Astrocyte of the spinal cord (primary cell): ENCODE measurements at regions not wholly inside any gene's neighbourhood (a gene's known extent, or its start where the extent isn't known, plus 50 kb on each side); places are given as distances from the start of the nearest gene placed in this dataset.

Experiments used
- DNase-seq: peaks from one replicate; pipeline ENCODE4 v3.0.0; 2011; ENCODE audit warnings: low read depth, low spot score
- H3K4me3 ChIP-seq: 2 replicates; pipeline ENCODE4 v1.5.1; 2011; ENCODE audit warnings: low read depth, mild to moderate bottlenecking, low read length, moderate library complexity
- CTCF ChIP-seq: IDR thresholded peaks from 2 replicates; pipeline ENCODE4 v1.5.1; 2012; ENCODE audit warnings: low read depth, mild to moderate bottlenecking, low read length, inconsistent platforms
- in situ Hi-C: cut with HindIII; loops from 2 replicates; pipeline ENCODE4 v1.10.0; 2017; ENCODE audit warnings: low sequenced_read_pairs

- in situ Hi-C loops = no loop called here
- TF ChIP-seq CTCF = no peak
- H3K4me3 ChIP-seq = no peak overlapping the region
- DNase-seq = no peak
Observed at GRCh38 chr9:89953824-89954615, 349.2 kb downstream of the GADD45G start.

GRCh38 chr9:89955144-89955543, 350.3 kb downstream of the GADD45G start:
- in situ Hi-C loops = no loop called here
- TF ChIP-seq CTCF = no peak

DNA sequence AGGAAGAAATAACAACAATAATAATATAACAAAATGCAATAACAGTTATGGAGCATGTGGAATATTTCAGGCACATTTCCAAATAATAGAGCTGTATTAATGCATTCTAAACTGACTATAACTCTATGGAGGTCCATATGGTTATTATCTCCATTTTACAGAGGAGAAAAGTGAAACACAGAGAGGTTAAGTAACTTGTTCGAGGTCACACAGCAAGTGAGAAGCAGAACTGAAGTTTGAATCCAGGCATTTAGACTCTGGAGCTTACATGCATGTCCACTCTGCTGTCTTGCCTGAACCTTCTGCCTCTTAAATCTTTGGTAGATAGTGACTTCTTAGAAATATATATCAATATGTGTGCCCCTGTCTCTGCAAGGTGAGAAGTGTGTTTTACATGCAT, 350.8 kb downstream of the GADD45G start:
- TF ChIP-seq CTCF = no peak
- no peak overlapping the region for H3K4me3 ChIP-seq
- no peak for DNase-seq
- in situ Hi-C loops = no loop called here

More at GRCh38 chr9:89955144-89955543, 350.3 kb downstream of the GADD45G start:
- DNase-seq = no peak
- H3K4me3 ChIP-seq = no peak overlapping the region

DNA sequence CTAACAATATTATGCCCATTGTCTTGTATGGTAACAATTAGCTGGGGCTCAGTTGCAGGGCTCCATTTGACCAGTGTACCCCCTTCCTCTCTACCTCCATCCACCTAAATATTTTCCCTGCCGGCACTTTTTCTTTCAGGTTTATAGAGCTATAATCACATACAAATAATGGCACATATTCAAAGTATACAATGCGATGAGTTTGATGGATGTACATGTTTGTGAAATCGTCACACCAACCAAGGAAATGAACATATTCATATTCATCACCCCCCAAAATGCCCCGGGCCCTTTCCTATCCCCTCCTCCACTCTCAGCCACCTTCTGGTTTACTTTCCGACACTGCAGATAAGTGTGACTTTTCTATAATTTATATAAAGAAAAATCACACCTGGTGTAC, 351.5 kb downstream of the GADD45G start:
- TF ChIP-seq CTCF = no peak
- DNase-seq = no peak
- in situ Hi-C loops = no loop called here
- no peak overlapping the region for H3K4me3 ChIP-seq

DNA sequence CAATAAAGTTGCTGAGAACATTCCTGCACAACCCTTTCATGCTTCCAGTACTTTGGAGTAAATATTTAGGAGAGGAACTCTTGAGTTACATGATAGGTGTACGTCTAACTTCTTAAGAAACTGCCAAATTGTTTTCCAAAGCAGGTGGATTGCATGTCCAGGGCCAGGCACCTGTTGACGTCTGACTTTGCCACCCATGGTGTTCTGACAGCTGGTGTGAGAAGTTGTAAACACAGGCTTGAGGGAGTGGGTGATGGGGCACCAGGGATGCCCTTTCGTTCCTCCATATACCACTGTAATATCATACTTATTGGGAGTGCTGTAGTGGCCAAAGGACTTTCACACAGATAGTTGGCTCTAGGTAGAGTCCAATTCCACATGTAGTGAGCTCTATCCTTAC, 352.1 kb downstream of the GADD45G start:
- H3K4me3 ChIP-seq = no peak overlapping the region
- in situ Hi-C loops = no loop called here
- no peak for DNase-seq
- TF ChIP-seq CTCF = no peak

GRCh38 chr9:89958086-89958485, 353.3 kb downstream of the GADD45G start:
- no peak for DNase-seq
- no peak for TF ChIP-seq CTCF
- no peak overlapping the region for H3K4me3 ChIP-seq
- in situ Hi-C loops = no loop called here
